Heart right ventricle (tissue), 16 donors: ENCODE measurements at regions not wholly inside any gene's neighbourhood (a gene's known extent, or its start where the extent isn't known, plus 50 kb on each side); places are given as distances from the start of the nearest gene placed in this dataset.

Experiments used
- ATAC-seq, 8 donors: fragments of 200-7000 bp; cut with Tn5 transposase; one replicate each; pipeline ENCODE4 v1.9.1; 2020; ENCODE audit warnings: mild to moderate bottlenecking in 8 of 8, moderate library complexity in 8 of 8, moderate number of reproducible peaks in 1 of 8
- DNase-seq, 2 donors: peaks; one replicate each; pipeline ENCODE4 v3.0.0-alpha.2; 2020
- H3K27ac ChIP-seq, 10 donors: fragments of 200-600 bp; sonication (generic) in 2 of 10; one replicate each; pipeline versions ENCODE4 v1.5.0 to v1.8.0; 2020 to 2022; ENCODE audit warnings: mild to moderate bottlenecking in 3 of 10
- H3K27me3 ChIP-seq, 7 donors: fragments of 200-600 bp; one replicate each; pipeline ENCODE4 v1.8.0; 2021 to 2022; ENCODE audit warnings: mild to moderate bottlenecking in 2 of 7
- H3K36me3 ChIP-seq, 9 donors: fragments of 200-600 bp; sonication (generic) in 1 of 9; one replicate each; pipeline versions ENCODE4 v1.5.0 to v1.8.0; 2020 to 2022; ENCODE audit warnings: mild to moderate bottlenecking in 2 of 9
- H3K4me1 ChIP-seq, 9 donors: fragments of 200-600 bp; sonication (generic) in 1 of 9; one replicate each; pipeline versions ENCODE4 v1.5.0 to v1.8.0; 2020 to 2022; ENCODE audit warnings: mild to moderate bottlenecking in 4 of 9
- H3K4me3 ChIP-seq, 10 donors: fragments of 200-600 bp; sonication (generic) in 2 of 10; one replicate each; pipeline versions ENCODE4 v1.5.0 to v1.8.0; 2020 to 2022; ENCODE audit warnings: mild to moderate bottlenecking in 7 of 10, moderate library complexity in 2 of 10
- H3K9me3 ChIP-seq, 11 donors: fragments of 200-600 bp in 10 of 11; sonication (generic) in 2 of 11; one replicate each; pipeline versions ENCODE4 v1.5.0 to v1.8.0; 2013 to 2022; ENCODE audit warnings: mild to moderate bottlenecking in 2 of 11, control low read depth in 1 of 11, moderate library complexity in 1 of 11
- WGBS, 2 donors: extraction: QIAGEN DNeasy Blood & Tissue Kit; methylation state at CpG; one replicate each; pipeline ENCODE4 v1.1.7; 2013; ENCODE audit warnings: inconsistent platforms in 1 of 2; 5-methylcytosine and 5-hydroxymethylcytosine counted together
- intact Hi-C, 10 donors: fragments of 100-400 bp; cut with DNase I; formaldehyde crosslinking; loops; one replicate each; pipeline versions ENCODE4 v1.11.1 to v1.14.2; 2022
- TF ChIP-seq, protein P1 (sequence below), 9 donors: fragments of 200-600 bp; sonication (generic) in 2 of 9; IDR thresholded peaks; one replicate each; pipeline versions ENCODE4 v1.5.0 to v1.8.0; 2021 to 2022; ENCODE audit warnings: antibody characterized with exemption in 9 of 9, mild to moderate bottlenecking in 5 of 9, moderate library complexity in 1 of 9
- donor health status: Arrhythmogenic right ventricular cardiomyopathy.
- donor health status: ischemic (EF 13 %, LVEDD 7.1; RV severe dilation, severe dysfunction).
- donor health status: healthy with polysubstance abuse.
- donor health status: DM: no; HTN: yes; CAD: no.
- donor health status: DM: no; HTN: no; CAD: no.
- donor health status: ischemic (EF 25% LVEDD 6.9; RV normal size, moderate dysfunction).
- donor health status: ischemic (EF 25% LVEDD 5.7; RV mildly dilated, moderate dysfunction).
- donor health status: healthy.
- donor health status: DM: yes; HTN: yes; CAD: no.
- donor health status: Ischemic cardiomyopathy.
- donor health status: ischemic (EF 35%, LVEDD 5.7; RV mildly dilated, moderate dysfunction).
- donor health status: nonischemic (EF 11% LVEDD 7.7; RV severe dilation, severe dysfunction).
- donor health status: DM: yes; HTN: yes; CAD: no.
- donor health status: PGD.
- donor health status: ischemic (EF 29% LVEDD 5.4; RV normal size, mild dysfunction).
- donor health status: nonischemic (EF 23%, LVEDD 6.1; RV moderate dilation, normal function).

DNA sequence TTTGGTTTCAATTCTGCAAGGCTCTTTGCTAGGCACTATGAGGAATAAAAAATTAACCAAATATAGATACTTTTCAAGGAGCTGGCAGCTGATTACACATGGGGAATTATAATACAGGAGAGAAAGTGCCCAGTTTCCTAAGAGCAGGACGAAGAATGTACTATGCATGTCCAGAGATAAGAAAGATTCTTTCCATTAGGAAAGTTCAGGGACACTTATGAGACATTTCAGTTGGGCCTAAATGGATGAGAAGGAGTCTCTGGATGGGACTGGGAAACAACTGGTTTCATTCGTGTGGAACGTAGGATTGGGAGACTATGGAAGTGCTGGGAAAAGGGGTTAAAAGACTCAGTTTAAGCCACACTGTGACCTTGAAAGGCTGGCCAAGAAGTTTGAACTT, 63.5 kb upstream of the MROH9 start:
- Histone ChIP-seq H3K4me1 (peaks cover 0 to 23% (median 12%) of the 10 kb centered on the region in 9 donors), H3K9me3 (no peaks in the 10 kb centered on the region), H3K27me3 (no peaks in the 10 kb centered on the region), H3K36me3 (no peaks in the 10 kb centered on the region), H3K27ac (no peak overlapping the region), H3K4me3 (no peak overlapping the region)
- 50 to 52% methylated on average over 3 of the region's 3 CpGs for WGBS, 2 donors
- intact Hi-C loops, result loop anchor here in 2 of 10 donors (10.0 kb wide), 2 partner anchors 107 to 197 kb away; no protein-coding TSS in a partner anchor
- DNase-seq, result no peak
- TF ChIP-seq, protein P1, sequence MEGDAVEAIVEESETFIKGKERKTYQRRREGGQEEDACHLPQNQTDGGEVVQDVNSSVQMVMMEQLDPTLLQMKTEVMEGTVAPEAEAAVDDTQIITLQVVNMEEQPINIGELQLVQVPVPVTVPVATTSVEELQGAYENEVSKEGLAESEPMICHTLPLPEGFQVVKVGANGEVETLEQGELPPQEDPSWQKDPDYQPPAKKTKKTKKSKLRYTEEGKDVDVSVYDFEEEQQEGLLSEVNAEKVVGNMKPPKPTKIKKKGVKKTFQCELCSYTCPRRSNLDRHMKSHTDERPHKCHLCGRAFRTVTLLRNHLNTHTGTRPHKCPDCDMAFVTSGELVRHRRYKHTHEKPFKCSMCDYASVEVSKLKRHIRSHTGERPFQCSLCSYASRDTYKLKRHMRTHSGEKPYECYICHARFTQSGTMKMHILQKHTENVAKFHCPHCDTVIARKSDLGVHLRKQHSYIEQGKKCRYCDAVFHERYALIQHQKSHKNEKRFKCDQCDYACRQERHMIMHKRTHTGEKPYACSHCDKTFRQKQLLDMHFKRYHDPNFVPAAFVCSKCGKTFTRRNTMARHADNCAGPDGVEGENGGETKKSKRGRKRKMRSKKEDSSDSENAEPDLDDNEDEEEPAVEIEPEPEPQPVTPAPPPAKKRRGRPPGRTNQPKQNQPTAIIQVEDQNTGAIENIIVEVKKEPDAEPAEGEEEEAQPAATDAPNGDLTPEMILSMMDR (IDR thresholded peaks at IDR 0.05), result no peak
- ATAC-seq, result peak in 1 of 8 donors; percentile 54

GRCh38 chr1:170872663-170873062, 62.7 kb upstream of the MROH9 start:
- no peaks in the 10 kb centered on the region for H3K36me3 ChIP-seq
- ATAC-seq, result peak in 2 of 8 donors; percentile 34 to 35
- H3K4me3 ChIP-seq, result no peak overlapping the region
- H3K27ac ChIP-seq, result peak overlapping the region in 1 of 10 donors; percentile 11
- no peaks in the 10 kb centered on the region for H3K9me3 ChIP-seq
- 74 to 77% methylated on average over 2 of the region's 2 CpGs for WGBS, 2 donors
- peaks cover 0 to 17% (median 10%) of the 10 kb centered on the region in 9 donors for H3K4me1 ChIP-seq
- intact Hi-C loops, result loop anchor here in 2 of 10 donors (10.0 kb wide), 2 partner anchors 108 to 198 kb away; no protein-coding TSS in a partner anchor
- H3K27me3 ChIP-seq, result no peaks in the 10 kb centered on the region
- no peak for DNase-seq
- TF ChIP-seq, protein P1 (IDR thresholded peaks at IDR 0.05), result no peak

- Histone ChIP-seq H3K36me3 (no peaks in the 10 kb centered on the region), H3K4me1 (peaks cover 0 to 17% (median 8%) of the 10 kb centered on the region in 9 donors), H3K27me3 (no peaks in the 10 kb centered on the region), H3K9me3 (no peaks in the 10 kb centered on the region), H3K27ac (no peak overlapping the region), H3K4me3 (no peak overlapping the region)
- DNase-seq, result no peak
- WGBS, 2 donors, result 65 to 75% methylated on average over 1 of the region's 1 CpG
- ATAC-seq, result no peak
- TF ChIP-seq, protein P1 (IDR thresholded peaks at IDR 0.05), result no peak
- intact Hi-C loops, result loop anchor here in 2 of 10 donors (10.0 kb wide), 2 partner anchors 110 to 200 kb away; no protein-coding TSS in a partner anchor
These were observed 60.7 kb upstream of the MROH9 start for GRCh38 chr1:170874671-170875070.

- peak overlapping the region in 6 of 10 donors; percentile 8 to 40 (median 22) for H3K4me3 ChIP-seq
- peak overlapping the region in 1 of 10 donors; percentile 27 for H3K27ac ChIP-seq
- no peaks in the 10 kb centered on the region for H3K36me3 ChIP-seq
- H3K9me3 ChIP-seq, result peaks cover 0 to 6% (median 0%) of the 10 kb centered on the region in 11 donors
- TF ChIP-seq, protein P1 (IDR thresholded peaks at IDR 0.05), result peak in 8 of 9 donors; percentile 50 to 80 (median 67)
- peaks cover 0 to 12% (median 0%) of the 10 kb centered on the region in 9 donors for H3K4me1 ChIP-seq
- ATAC-seq, result peak in 6 of 8 donors; percentile 60 to 72 (median 70)
- H3K27me3 ChIP-seq, result no peaks in the 10 kb centered on the region
- DNase-seq, result peak in 1 of 2 donors; percentile 9
- WGBS, 2 donors, result 14 to 15% methylated on average over 5 of the region's 5 CpGs
- intact Hi-C loops, result loop anchor here in 8 of 10 donors (5.0 to 10.0 kb wide), 9 partner anchors 107 to 954 kb away; partner anchors contain the start of gene PRRX1 (in 2 of the 8)
These were observed 53.8 kb upstream of the MROH9 start for GRCh38 chr1:170881268-170882265.
